CD4-positive, alpha-beta T cell treated with Interleukin-4 for 1 hour (primary cell): ENCODE measurements at regions not wholly inside any gene's neighbourhood (a gene's known extent, or its start where the extent isn't known, plus 50 kb on each side); places are given as distances from the start of the nearest gene placed in this dataset.
A peak's percentile ranks its signal among the peaks of the same experiment; 100 is the strongest.

Experiments
- DNase-seq, 2 donors: peaks; one replicate each; pipeline ENCODE4 v3.0.0-alpha.2; 2020 to 2022

GRCh38 chr9:107759009-107759822, 269.6 kb upstream of the KLF4 start:
- no peak for DNase-seq

GRCh38 chr9:107756091-107756490, 266.5 kb upstream of the KLF4 start:
- no peak for DNase-seq

- DNase-seq: peak in 1 of 2 donors; percentile 65
Observed at GRCh38 chr9:107755246-107755645, 265.7 kb upstream of the KLF4 start.

GRCh38 chr9:107751567-107752210, 262.1 kb upstream of the KLF4 start:
- DNase-seq: peak in 1 of 2 donors; percentile 57

GRCh38 chr9:107750741-107751566, 261.4 kb upstream of the KLF4 start:
- peak in 1 of 2 donors; percentile 63 for DNase-seq

- peak in 1 of 2 donors; percentile 61 for DNase-seq
Observed at GRCh38 chr9:107749787-107750444, 260.3 kb upstream of the KLF4 start.

- no peak for DNase-seq
Observed at GRCh38 chr9:107744873-107745272, 255.3 kb upstream of the KLF4 start.

GRCh38 chr9:107742531-107743309, 253.2 kb upstream of the KLF4 start:
- DNase-seq: no peak

- DNase-seq: no peak
Observed at GRCh38 chr9:107740088-107740980, 250.8 kb upstream of the KLF4 start.

- DNase-seq: no peak
Observed at GRCh38 chr9:107739601-107740082, 250.1 kb upstream of the KLF4 start.

- DNase-seq: no peak
Observed at GRCh38 chr9:107738789-107739188, 249.2 kb upstream of the KLF4 start.

GRCh38 chr9:107737987-107738743, 248.6 kb upstream of the KLF4 start:
- DNase-seq: no peak

GRCh38 chr9:107737610-107737986, 248.0 kb upstream of the KLF4 start:
- no peak for DNase-seq

- DNase-seq: no peak
Observed at GRCh38 chr9:107735821-107736220, 246.3 kb upstream of the KLF4 start.

- DNase-seq: no peak
Observed at GRCh38 chr9:107734256-107735013, 244.9 kb upstream of the KLF4 start.

GRCh38 chr9:107733523-107733894, 243.9 kb upstream of the KLF4 start:
- DNase-seq: no peak

- DNase-seq: no peak
Observed at GRCh38 chr9:107732781-107733522, 243.4 kb upstream of the KLF4 start.

GRCh38 chr9:107731115-107731762, 241.7 kb upstream of the KLF4 start:
- DNase-seq: no peak
